Glomerular endothelial cell (primary cell): ENCODE measurements at regions not wholly inside any gene's neighbourhood (a gene's known extent, or its start where the extent isn't known, plus 50 kb on each side); places are given as distances from the start of the nearest gene placed in this dataset.
"Not testable (repeated sequence)": the region's sequence is repeated elsewhere in the genome, so short reads cannot be mapped to it uniquely, and the experiment has no call there.

ENCODE experiments used
- DNase-seq: peaks from one replicate; pipeline ENCODE4 v3.0.0-alpha.2; 2011; ENCODE audit warnings: low read depth, low spot score; ENCODE audit errors: extremely low read depth

DNA sequence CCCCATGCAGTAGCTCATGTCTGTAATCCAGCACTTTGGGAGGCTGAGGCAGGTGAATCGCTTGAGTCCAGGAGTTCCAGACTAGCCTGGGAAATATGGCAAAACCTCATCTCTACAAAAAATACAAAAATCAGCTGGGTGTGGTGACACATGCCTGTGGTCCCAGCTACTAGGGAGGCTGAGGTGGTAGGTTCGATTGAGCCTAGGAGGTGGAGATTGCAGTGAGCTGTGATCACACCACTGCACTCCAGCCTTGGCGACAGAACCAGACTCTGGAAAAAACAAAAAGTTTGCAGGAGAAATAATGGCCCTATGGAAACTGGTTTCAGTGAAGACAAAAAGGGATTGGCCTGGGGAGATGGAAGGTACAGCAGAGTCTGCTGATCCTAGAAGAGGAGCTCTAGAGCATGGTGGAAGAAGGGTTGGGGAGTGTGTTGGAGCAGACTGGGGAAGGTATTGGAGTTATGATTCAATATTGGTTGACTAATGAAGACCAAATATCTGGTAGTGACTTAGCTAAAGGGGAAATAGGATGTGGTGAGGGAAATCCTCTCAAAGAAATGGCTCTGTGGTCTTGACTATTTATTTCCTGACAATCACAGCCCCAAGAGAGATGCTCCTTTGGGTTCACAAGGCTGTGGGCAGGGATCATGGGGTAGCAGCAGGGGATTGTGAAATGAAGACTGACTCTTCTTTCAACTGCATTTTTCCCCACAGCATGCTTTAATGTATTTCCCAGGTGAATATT, 281.9 kb downstream of the UTRN start:
- no peak for DNase-seq

DNA sequence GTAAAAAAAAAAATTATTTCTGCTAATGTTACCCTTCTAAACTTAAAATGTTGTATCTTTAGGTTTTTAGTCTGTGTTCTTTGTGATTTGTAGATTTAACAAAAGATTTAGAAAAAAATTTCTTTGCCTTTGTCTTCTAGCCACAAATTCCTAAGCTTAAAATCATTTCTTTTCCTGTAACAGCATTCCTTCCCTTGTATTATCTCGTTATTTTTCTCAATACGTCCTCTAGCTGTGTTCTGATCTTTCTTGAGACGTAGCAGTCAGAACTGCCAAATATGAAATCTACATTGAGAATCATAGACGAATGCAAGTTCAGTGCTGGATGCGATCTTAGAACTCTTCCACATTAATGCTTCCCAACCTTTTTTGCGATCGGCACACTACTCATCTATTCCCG, 283.1 kb downstream of the UTRN start:
- no peak for DNase-seq

GRCh38 chr6:144572541-144572940, 287.4 kb downstream of the UTRN start:
- DNase-seq = not testable (repeated sequence)

- no peak for DNase-seq
Measured at GRCh38 chr6:144574796-144575195, 289.7 kb downstream of the UTRN start.

GRCh38 chr6:144575327-144575726, 290.2 kb downstream of the UTRN start:
- DNase-seq = no peak

- no peak for DNase-seq
Measured at GRCh38 chr6:144576871-144577270, 291.7 kb downstream of the UTRN start.

GRCh38 chr6:144578385-144579350, 293.5 kb downstream of the UTRN start:
- no peak for DNase-seq

- no peak for DNase-seq
Measured at GRCh38 chr6:144580039-144580438, 294.9 kb downstream of the UTRN start.

- no peak for DNase-seq
Measured at GRCh38 chr6:144580771-144581170, 295.6 kb downstream of the UTRN start.

DNA sequence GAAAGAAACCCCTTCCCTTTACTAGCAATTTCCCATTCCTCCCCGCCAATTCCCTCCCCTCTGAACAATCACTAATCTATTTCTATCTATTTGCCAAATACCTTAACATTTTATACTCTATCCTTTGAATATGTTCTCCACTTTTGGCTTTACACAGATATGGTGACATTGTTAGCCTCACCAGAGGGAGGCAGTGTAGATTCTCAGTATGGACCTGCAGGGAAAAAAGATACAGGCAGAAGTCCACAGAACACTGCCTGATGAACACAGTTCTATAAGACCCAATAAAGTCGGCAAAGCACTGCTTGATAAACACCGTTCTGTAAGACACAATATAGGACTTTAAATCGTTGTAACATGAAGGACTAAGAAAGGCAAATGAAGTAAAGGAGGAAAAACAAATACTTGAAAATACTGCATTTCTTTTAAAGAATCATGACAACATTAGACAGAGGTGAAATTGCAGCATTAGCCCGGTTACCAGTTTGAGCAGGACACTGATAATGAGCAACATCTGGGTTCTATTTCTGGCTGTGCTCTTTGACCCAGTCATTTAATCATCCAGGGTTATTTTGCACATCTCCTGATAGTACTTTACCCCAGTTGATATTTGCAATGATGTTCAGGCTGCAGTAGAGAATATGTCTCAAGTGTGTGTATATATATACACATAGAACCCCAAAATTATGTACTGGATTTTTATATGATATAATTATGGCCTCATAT, 296.8 kb downstream of the UTRN start:
- no peak for DNase-seq

GRCh38 chr6:144582939-144583613, 297.9 kb downstream of the UTRN start:
- DNase-seq = no peak

DNA sequence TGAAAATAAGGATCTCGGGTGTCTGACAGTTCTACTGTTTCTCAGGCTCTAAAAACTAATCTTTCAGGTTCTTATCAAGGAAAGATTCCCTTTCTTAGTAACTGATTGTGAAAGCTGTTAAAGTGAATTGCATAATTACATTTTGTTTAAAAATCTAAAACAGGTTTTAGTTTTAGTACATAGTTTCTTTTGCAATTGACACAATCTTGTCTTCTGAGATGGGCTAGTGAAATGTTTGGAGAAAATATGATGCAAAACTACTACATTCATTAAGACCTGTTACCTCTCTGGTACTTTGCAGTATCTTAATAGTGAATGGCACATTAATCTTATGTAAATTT, 298.4 kb downstream of the UTRN start:
- DNase-seq = no peak

GRCh38 chr6:144585217-144585814, 300.2 kb downstream of the UTRN start:
- DNase-seq = no peak

DNA sequence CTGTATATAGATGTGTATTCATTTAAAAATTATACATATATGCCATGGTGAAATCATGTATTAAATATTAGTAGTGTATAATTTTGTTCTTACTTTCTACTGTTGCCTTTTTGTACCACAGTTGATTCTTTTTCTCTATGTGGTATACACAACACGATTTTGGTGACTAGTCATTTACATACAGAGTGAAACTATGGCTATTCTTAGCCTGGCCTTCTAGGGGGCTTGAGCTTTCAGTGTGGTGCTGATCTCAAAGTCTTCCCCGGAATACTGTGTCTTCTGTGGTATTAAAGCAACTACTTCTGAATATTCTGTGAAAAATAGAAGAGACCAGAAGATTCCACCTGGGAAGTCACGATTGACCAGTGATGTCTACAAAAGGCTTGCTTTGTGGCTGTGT, 301.9 kb downstream of the UTRN start:
- no peak for DNase-seq

DNA sequence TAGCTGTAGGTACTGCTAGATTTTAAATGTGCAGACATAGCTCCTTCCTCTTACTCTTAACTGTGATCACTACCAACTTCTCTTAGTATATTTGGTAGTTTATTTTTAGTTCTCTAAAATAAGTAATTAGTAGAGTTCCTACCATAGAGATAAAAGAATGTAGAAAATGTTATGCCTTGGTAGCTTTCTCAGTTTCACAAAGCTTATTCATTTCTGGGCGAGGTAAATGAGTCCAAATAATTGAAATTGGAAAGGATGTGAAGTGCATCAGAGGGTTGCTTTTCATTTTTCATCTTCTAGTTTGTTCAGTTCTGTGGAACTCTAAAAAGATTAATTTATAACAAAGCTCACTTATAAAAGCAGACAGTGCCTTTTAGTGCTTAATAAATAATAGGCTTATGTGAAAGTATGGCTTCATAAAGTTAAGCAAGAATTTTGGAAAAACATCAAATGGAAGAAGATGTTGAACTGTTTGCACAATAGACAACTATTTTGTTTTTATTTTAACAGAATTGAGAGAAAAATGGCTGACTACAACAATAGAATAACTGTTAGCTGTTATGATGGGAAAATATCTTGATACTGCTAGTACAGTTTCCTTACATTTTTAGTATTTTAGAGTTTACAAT, 303.7 kb downstream of the UTRN start:
- DNase-seq = no peak

DNA sequence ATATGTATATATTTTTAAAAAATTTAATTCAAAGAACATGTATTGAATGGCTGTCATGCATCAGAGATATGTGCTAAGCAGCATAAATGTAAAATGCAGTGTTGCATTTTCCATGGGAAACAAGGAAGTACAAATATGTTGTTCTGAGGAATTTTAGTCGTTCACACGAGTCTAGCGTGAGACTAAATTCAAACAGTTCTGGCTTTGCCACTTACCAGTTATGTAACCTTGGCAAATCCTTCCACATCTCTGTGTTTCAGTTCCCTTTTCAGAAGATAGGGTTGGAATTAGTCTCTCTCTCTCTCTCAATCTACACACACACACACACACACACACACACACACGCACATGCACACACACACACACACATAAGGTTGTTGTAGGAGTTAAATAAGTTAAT, 305.4 kb downstream of the UTRN start:
- no peak for DNase-seq

DNA sequence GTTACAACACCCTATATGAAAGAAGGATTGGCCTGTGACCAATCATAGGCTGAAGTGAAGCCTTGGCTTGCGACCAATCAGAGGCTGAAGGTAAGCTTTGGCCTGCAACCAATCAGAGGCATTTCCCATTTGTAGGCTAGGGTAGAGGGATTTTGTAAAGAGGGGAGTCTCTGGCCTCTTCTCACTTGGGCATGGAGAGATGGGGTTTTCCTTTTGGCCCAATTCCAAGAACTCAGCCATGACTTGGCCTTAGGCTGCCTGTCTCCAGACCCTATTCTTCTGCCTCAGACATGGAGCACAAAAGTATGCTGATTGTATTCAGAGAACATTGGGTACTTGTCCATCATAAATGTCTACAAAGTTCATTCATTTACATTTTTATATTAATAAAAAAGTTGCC, 308.3 kb downstream of the UTRN start:
- DNase-seq = no peak

GRCh38 chr6:144594585-144594984, 309.4 kb downstream of the UTRN start:
- no peak for DNase-seq

GRCh38 chr6:144595266-144595665, 310.1 kb downstream of the UTRN start:
- DNase-seq = no peak

GRCh38 chr6:144597511-144597910, 312.4 kb downstream of the UTRN start:
- DNase-seq = no peak
